GM12872 (cell line): ENCODE measurements at regions not wholly inside any gene's neighbourhood (a gene's known extent, or its start where the extent isn't known, plus 50 kb on each side); places are given as distances from the start of the nearest gene placed in this dataset.

Experiments used
- TF ChIP-seq, protein P1 (sequence below): IDR thresholded peaks from 3 replicates; pipeline ENCODE4 v1.5.1; 2011; ENCODE audit warnings: low read depth, mild to moderate bottlenecking, low read length, moderate library complexity; ENCODE audit not compliant: insufficient read depth

- TF ChIP-seq, protein P1, sequence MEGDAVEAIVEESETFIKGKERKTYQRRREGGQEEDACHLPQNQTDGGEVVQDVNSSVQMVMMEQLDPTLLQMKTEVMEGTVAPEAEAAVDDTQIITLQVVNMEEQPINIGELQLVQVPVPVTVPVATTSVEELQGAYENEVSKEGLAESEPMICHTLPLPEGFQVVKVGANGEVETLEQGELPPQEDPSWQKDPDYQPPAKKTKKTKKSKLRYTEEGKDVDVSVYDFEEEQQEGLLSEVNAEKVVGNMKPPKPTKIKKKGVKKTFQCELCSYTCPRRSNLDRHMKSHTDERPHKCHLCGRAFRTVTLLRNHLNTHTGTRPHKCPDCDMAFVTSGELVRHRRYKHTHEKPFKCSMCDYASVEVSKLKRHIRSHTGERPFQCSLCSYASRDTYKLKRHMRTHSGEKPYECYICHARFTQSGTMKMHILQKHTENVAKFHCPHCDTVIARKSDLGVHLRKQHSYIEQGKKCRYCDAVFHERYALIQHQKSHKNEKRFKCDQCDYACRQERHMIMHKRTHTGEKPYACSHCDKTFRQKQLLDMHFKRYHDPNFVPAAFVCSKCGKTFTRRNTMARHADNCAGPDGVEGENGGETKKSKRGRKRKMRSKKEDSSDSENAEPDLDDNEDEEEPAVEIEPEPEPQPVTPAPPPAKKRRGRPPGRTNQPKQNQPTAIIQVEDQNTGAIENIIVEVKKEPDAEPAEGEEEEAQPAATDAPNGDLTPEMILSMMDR: no peak
Measured at GRCh38 chr11:37026741-37027140, 428.7 kb upstream of the RAG2 start.

DNA sequence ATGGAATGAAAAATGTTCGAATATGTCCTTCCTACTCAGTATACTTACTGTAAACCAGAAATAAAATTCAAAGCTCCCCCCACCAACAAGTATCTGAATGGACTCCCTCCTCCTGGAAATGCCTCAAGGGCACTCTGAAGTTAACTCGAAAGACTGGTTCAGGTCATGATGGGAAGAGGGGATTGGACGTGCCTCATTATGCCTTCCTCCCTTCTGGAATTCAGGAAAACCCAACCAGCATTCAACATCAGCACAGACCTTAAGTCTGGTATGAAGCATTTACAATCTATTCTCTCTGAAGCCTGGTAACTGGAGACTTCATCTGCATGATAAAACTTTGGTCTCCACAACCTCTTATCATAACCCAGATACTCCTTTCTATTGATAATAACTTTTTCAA, 428.3 kb upstream of the RAG2 start:
- TF ChIP-seq, protein P1: no peak

DNA sequence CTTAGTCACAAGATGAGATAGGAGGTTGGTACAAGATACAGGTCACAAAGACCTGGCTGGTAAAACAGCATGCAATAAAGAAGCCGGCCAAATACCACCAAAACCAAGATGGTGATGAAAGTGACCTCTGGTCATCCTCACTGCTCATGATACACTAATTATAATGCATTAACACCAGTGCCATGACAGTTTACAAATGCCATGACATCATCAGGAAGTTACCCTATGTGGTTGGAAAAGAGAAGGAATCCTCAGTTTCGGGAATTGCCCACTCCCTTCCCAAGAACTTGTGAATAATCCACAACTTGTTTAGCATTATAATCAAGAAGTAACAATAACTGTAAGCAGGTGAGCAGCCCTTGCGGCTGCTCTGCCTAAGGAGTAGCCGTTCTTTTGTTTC, 408.5 kb upstream of the RAG2 start:
- TF ChIP-seq, protein P1: no peak

DNA sequence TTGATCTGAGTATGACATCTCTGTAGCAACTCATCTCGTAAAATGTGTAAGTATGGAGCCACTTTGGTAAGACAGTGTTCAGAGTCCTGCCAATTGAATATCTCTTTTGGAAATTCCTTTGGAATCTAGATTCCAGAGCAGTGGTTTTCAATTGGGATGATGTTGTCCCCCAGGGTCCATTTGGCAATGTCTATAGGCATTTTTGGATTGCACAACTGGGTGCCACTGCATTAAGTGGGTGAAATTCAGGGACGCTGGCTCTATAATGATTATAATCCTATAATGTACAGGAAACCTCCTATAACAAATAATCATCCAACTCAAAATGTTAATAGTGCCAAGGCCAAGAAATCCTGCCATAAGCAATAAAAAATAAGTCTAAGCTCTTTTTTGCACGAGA, 404.8 kb upstream of the RAG2 start:
- TF ChIP-seq, protein P1: no peak

GRCh38 chr11:36997656-36998055, 399.6 kb upstream of the RAG2 start:
- TF ChIP-seq, protein P1: no peak

DNA sequence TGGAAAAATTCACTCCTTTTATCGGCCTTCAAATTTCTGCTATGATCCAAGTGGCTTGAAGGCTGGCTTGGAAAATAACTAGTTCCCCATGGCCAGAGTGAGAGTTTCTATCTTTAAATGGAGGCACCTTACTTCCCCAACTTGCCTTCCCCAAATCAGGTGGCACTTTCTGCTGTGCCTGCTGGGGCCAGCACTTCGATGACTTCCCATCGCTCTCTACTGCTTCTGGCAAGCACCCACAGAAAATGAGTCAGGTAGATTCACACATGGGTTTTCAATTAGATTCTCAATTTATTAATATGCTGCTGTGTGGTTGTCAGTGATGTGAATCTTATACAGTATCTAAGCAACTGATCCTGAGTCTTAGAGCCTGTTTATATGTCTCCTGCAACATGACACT, 398.8 kb upstream of the RAG2 start:
- TF ChIP-seq, protein P1: no peak

GRCh38 chr11:36994208-36994607, 396.2 kb upstream of the RAG2 start:
- TF ChIP-seq, protein P1: no peak

DNA sequence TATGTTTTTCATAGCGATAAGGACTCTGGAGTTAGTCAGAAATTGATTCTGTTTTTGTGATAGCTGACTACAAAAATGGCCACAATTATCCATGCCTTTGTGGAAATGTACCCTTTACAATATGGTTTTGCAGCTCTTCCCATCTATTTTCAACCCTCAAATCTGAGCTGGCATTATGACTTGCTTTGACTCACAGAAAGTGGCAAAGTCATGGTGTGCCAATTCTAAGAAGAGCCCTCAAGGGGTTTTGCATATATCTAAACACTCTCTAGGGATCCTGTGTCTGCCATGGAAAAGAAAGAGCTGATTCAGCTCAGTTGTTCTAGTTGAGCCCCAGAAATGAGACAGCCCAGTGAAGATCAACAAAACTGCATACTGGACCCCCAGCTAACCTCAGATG, 390.5 kb upstream of the RAG2 start:
- TF ChIP-seq, protein P1: no peak
